Stimulated activated CD4-positive, alpha-beta T cell treated with anti-CD3 and anti-CD28 coated beads, Interleukin-4, amount 100 ng/mL, for 24 hours (primary cell): ENCODE measurements at regions not wholly inside any gene's neighbourhood (a gene's known extent, or its start where the extent isn't known, plus 50 kb on each side); places are given as distances from the start of the nearest gene placed in this dataset.

Experiments used
- DNase-seq: peaks from one replicate; pipeline ENCODE4 v3.0.0-alpha.2; 2020

DNA sequence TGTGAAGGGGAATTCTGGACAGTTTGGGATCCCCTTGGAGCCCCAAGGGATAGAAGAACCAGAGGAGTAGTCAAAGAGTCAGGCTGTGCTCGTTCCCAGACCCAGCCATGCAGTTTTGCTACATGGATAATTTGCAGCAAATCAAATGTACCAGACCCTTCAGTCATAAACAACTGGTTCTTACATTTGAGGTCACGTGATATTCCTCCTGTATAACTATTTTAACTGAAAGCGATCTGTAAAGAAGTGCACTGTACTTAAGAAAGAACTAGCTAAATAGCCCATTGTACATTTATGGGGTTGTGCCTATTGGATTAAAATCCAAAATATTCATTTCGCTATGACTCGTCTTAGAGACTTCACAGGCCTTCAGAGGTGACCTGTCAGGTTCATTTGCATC lies 550.2 kb upstream of the TENM3 start:
- no peak for DNase-seq

- DNase-seq, result no peak
These were observed 549.7 kb upstream of the TENM3 start for GRCh38 chr4:181693517-181693916.

- DNase-seq, result no peak
These were observed 545.0 kb upstream of the TENM3 start for GRCh38 chr4:181698221-181698620.

GRCh38 chr4:181701214-181701613 lies 542.0 kb upstream of the TENM3 start:
- DNase-seq, result no peak

- DNase-seq, result no peak
These were observed 541.3 kb upstream of the TENM3 start for GRCh38 chr4:181701894-181702293.

DNA sequence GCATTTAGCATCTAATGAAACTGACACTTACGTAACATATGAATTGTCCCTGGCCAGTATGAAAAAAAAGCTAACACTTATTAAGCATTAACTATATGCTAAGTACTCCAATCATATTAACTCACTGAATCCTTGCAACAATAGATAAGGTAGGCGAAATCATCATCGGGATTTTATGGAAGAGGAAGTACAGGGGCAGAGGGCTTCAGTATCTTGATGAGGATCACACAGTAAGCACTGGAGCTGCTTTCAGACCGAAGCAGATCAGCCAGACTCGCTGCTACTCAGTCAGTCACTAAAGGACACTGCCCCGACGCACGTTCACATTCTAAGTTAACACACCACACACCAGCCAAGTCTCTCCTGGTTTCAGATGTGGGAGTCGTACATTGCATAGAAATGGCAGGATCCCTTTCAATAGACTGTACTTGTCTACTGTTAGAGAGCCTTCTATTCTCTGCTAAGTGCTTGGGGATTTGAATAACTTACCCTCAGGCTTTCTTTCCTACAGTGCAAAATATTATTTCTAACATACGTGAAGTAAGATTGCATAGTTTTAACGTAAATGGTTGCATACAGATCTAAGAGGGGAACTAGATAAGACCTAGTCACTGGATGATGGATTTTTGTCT lies 540.2 kb upstream of the TENM3 start:
- no peak for DNase-seq

DNA sequence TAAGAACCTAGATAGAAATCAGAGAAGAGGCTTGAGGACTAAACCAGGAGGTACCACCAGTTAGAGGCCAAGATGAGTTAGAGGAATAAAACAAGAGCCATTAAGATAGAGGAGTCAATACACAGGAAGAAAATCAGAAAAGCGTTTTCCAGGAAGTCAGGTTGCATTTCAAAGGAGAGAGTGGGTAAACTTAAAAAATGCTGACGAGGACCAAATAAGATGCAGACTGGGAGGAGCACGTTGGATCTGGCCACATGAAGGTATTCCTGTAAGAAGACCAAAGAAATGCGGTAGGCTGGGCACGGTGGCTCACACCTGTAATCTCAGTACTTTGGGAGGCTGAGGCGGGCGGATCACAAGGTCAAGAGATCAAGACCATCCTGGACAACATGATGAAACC lies 533.1 kb upstream of the TENM3 start:
- no peak for DNase-seq

DNA sequence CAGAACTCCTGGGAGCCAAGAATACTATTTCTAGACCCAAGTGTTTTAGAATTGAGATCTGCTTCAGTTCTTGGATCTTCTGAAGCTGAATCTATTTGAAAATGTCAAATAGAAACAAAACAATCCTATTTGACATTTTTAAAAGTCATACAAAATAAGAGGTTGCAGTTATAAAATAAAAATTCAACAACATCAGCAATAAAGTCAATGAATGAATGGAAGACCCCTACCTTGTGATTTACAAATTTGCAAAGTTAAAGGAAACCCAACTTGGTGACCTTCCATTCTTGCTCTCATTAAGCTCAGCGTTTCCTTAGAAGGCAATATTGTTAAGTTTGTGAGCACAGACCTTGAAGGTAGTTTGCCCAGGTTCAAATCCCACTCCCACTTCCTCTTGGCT lies 531.8 kb upstream of the TENM3 start:
- DNase-seq, result no peak

DNA sequence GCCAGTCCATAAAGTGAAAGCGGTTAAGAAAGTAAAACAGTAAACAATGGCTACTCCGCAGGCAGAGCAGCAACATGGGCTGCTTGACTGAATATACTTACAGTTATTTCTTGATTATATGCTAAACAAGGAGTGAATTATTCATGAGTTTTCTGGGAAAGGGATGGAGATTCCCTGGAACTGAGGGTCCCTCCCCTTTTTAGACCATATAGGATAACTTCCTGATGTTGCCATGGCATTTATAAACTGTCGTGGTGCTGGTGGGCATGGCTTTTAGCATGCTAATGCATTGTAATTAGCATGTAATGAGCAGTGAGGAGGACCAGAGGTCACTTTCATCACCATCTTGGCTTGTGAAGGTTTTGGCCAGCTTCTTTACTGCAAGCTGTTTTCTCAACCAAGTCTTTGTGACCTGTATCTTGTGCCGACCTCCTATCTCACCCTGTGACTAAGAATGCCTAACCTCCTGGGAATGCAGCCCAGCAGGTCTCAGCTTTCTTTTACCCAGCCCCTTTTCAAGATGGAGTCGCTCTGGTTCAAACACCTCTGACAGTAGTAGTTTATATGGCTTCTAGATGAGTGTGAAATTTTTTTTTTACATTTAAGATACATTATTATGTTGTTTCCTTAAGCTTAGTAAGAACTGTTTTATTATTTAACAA lies 514.8 kb upstream of the TENM3 start:
- no peak for DNase-seq

DNA sequence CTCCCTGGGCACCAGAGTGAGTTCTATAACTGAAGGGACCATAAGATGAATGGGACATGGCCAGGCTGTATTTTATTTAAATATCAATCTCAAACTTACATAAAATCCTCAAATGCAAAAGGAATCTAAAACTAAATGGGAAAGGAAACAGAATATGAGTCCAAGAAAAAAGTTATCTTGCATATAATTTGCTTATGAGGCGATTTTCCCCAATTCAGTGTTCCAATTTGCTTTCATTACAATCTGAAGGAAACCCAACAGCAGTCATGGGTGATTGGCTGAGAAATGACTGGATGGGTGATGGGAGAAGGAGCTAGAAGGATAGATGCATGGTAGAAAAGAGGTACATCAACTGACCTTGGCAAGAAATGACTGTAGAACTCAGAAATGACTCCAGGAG lies 511.3 kb upstream of the TENM3 start:
- no peak for DNase-seq

- no peak for DNase-seq
These were observed 505.5 kb upstream of the TENM3 start for GRCh38 chr4:181737744-181738143.

DNA sequence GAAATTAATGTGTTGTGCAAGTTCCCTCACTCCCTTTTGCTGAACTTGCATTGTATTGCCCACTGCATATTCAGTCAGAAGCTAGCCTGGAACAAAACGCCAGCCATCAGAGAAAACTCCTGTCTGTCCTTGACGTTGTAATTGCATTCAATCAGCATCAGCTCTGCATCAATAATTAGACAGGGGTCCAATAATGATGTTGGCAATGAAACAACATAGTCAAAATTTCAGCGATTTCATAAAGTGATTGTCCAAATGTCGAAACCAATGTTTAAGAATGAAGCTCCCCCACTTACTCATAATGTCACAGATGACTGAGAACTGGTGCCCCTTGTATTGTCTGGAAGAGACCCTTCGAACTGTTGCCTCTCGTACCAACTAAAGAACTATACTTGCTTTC lies 504.2 kb upstream of the TENM3 start:
- DNase-seq, result no peak

GRCh38 chr4:181741513-181741912 lies 501.7 kb upstream of the TENM3 start:
- no peak for DNase-seq

DNA sequence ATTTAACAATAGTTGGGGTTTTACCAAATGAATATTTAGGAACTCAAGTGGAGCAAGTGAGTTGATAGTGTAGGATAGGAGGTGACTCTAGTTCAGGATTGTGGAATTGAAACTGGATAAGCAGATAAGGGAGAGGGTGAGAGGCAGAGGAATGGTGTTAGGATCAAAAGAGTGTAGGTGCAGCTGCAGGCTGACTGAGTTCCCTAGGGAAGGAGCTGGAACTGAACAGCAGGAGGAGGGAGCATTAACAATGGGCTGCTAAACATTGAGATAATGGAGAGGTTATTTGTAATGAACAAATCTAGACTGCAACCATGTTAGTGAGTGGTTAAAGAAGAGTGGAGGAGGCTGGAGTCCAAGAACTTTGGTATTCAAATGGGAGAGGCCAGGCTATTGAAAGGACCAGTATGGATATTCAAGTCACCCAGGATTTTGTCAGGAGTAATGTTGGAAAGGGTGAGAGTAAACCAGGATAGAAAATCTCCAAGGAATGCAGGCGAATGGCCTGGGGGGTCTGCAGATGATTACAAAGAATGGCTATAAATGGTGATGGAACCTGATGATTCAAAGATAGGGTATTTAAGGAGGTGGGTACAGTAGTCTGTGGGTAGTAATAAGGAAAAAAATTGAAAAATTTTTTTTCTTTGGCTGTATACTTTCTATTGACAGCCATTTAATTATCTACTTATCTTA lies 497.1 kb upstream of the TENM3 start:
- no peak for DNase-seq

GRCh38 chr4:181748581-181748980 lies 494.6 kb upstream of the TENM3 start:
- DNase-seq, result no peak

- DNase-seq, result no peak
These were observed 490.7 kb upstream of the TENM3 start for GRCh38 chr4:181752516-181752915.

- no peak for DNase-seq
These were observed 490.0 kb upstream of the TENM3 start for GRCh38 chr4:181753207-181753606.

- DNase-seq, result no peak
These were observed 487.4 kb upstream of the TENM3 start for GRCh38 chr4:181755846-181756245.

- DNase-seq, result no peak
These were observed 486.6 kb upstream of the TENM3 start for GRCh38 chr4:181756451-181757095.

DNA sequence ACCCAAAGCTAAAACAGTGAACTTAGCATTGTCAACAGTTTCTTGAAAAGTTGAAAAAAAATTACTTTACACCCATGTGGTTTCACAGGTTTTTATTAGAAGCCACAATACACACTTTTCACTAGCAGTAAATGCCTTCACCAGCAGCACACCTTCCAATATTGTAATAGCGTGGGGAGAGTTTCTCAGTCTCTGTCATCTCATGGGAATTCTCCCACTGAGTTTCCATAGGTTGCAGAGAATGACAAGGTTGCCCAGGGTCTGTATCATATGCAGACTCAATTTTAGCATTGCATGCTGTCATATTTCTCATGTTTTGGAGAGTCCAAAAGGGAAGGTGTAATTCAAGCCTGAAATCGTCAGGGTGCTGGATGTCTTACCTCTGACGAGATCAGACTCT lies 486.1 kb upstream of the TENM3 start:
- DNase-seq, result no peak

GRCh38 chr4:181757910-181758660 lies 485.1 kb upstream of the TENM3 start:
- no peak for DNase-seq

GRCh38 chr4:181760560-181760959 lies 482.6 kb upstream of the TENM3 start:
- no peak for DNase-seq

GRCh38 chr4:181761156-181761555 lies 482.0 kb upstream of the TENM3 start:
- no peak for DNase-seq
